Panc1 (cell line): ENCODE measurements at regions not wholly inside any gene's neighbourhood (a gene's known extent, or its start where the extent isn't known, plus 50 kb on each side); places are given as distances from the start of the nearest gene placed in this dataset.
A peak's percentile ranks its signal among the peaks of the same experiment; 100 is the strongest.

Experiments
- ATAC-seq: fragments of 200-7000 bp; cut with Tn5 transposase; 2 replicates; pipeline ENCODE4 v1.9.1; 2020; ENCODE audit warnings: mild to moderate bottlenecking, moderate library complexity
- BruUV-seq: library from RNA; stranded (reverse); fragments of 400-500 nt; replicated peaks from 2 replicates; lab custom pipeline; 2021; lab: Mats Ljungman, UMichigan
- CTCF ChIA-PET: fragments of 300-600 bp; sonication (Branson Sonifier 250); formaldehyde crosslinking; loops from one replicate; lab custom pipeline; 2022; ENCODE audit warnings: antibody characterized with exemption; lab: Charles Lee
- POLR2A ChIA-PET: fragments of 300-600 bp; sonication (Branson Sonifier 250); formaldehyde crosslinking; loops from one replicate; lab custom pipeline; 2022; ENCODE audit warnings: antibody characterized with exemption; lab: Charles Lee
- DNase-seq: peaks from one replicate; pipeline ENCODE4 v3.0.0-alpha.2; 2010; ENCODE audit warnings: low read depth, low spot score
- H3K27ac ChIP-seq: 2 replicates; pipeline ENCODE4 v1.5.1; 2011; ENCODE audit warnings: mild to moderate bottlenecking, low read length, inconsistent platforms
- H3K27me3 ChIP-seq: fragments of 200-500 bp; sonication (Bioruptor generic); 2 replicates; pipeline ENCODE4 v1.6.0; 2014; ENCODE audit warnings: low read length, inconsistent platforms; ENCODE audit not compliant: control insufficient read depth, insufficient read depth
- H3K36me3 ChIP-seq: fragments of 200-500 bp; sonication (Bioruptor generic); 2 replicates; pipeline ENCODE4 v1.5.1; 2014; ENCODE audit warnings: inconsistent platforms, mild to moderate bottlenecking, low read length, moderate library complexity; ENCODE audit not compliant: control insufficient read depth, insufficient read depth
- H3K4me1 ChIP-seq: 2 replicates; pipeline ENCODE4 v1.5.1; 2011; ENCODE audit warnings: inconsistent platforms, mild to moderate bottlenecking, low read length, moderate library complexity; ENCODE audit not compliant: control insufficient read depth, insufficient read depth
- H3K4me3 ChIP-seq, 2 experiments: 2 replicates each; pipeline ENCODE4 v1.5.1; 2011 to 2012; ENCODE audit warnings: low read depth in 2 of 2, low read length in 2 of 2, mild to moderate bottlenecking in 2 of 2, inconsistent platforms in 1 of 2, moderate library complexity in 1 of 2
- H3K9me3 ChIP-seq: fragments of 200-500 bp; sonication (Bioruptor generic); 2 replicates; pipeline ENCODE4 v1.5.1; 2014; ENCODE audit warnings: low read depth, mild to moderate bottlenecking, inconsistent platforms, low read length, moderate library complexity; ENCODE audit not compliant: control insufficient read depth, insufficient read depth
- POLR2AphosphoS5 ChIP-seq: IDR thresholded peaks from 2 replicates; pipeline ENCODE4 v1.6.1; 2012; ENCODE audit warnings: mild to moderate bottlenecking, low read depth, low read length, moderate library complexity
- SIN3A ChIP-seq: IDR thresholded peaks from 2 replicates; pipeline ENCODE4 v1.6.1; 2012; ENCODE audit warnings: low read depth, mild to moderate bottlenecking, low read length, moderate library complexity, borderline replicate concordance; ENCODE audit not compliant: insufficient read depth
- TCF7L2 ChIP-seq: IDR thresholded peaks from 2 replicates; pipeline ENCODE4 v1.6.1; 2011; ENCODE audit warnings: mild to moderate bottlenecking, low read depth, low read length, inconsistent platforms
- in situ Hi-C: cut with HindIII; loops from 2 replicates; pipeline ENCODE4 v1.10.0; 2016; ENCODE audit warnings: low sequenced_read_pairs, low pct_unique_long_range_greater_than_20kb
- intact Hi-C: fragments of 100-400 bp; cut with micrococcal nuclease; formaldehyde crosslinking; loops from one replicate; pipeline ENCODE4 v1.10.0; 2022; ENCODE audit not compliant: unreplicated experiment
- TF ChIP-seq, protein P1 (sequence below): fragments of 450-650 bp; IDR thresholded peaks from 2 replicates; pipeline ENCODE4 v1.5.1; 2017; ENCODE audit warnings: mild to moderate bottlenecking
- TF ChIP-seq, protein P2 (sequence below), 2 experiments: IDR thresholded peaks; 2 replicates each; pipeline ENCODE4 v1.6.1; 2011 to 2012; ENCODE audit warnings: low read depth in 2 of 2, control low read depth in 1 of 2, low read length in 1 of 2, mild to moderate bottlenecking in 1 of 2, moderate library complexity in 1 of 2; ENCODE audit not compliant: insufficient read depth in 1 of 2

DNA sequence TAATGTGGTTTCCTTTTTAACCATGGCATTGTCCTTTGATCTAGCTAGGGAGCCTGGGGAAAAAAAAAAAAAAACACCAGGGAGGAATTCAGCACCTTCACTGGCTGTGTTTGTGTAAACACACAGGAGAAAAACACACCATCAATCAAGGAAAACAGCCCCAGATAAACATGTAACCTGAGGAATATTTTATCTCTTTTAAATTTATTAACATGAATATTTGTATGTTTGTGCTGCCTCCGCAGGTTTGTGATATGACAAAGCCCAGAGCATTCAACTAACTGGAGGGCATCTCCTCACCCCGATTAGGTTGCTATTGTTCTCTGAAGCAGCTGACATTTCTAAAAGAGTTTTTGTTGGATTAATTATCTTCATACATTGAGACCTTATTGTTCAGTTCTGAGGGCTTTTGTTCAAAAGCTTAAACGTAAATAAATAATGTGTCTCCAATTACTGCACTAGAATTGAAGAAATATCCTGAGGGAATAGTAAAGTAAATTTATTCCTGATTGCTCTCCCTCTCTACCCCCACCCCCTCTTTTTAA, 89.4 kb upstream of the SEMA3E start:
- Histone ChIP-seq H3K9me3 (no peaks in the 10 kb centered on the region), H3K4me3 (no peak overlapping the region), H3K4me1 (no peaks in the 10 kb centered on the region), H3K27me3 (no peaks in the 10 kb centered on the region), H3K27ac (no peak overlapping the region), H3K36me3 (no peaks in the 10 kb centered on the region)
- TF ChIP-seq SIN3A (no peak), POLR2AphosphoS5 (no peak), TCF7L2 (no peak)
- TF ChIP-seq, protein P1, sequence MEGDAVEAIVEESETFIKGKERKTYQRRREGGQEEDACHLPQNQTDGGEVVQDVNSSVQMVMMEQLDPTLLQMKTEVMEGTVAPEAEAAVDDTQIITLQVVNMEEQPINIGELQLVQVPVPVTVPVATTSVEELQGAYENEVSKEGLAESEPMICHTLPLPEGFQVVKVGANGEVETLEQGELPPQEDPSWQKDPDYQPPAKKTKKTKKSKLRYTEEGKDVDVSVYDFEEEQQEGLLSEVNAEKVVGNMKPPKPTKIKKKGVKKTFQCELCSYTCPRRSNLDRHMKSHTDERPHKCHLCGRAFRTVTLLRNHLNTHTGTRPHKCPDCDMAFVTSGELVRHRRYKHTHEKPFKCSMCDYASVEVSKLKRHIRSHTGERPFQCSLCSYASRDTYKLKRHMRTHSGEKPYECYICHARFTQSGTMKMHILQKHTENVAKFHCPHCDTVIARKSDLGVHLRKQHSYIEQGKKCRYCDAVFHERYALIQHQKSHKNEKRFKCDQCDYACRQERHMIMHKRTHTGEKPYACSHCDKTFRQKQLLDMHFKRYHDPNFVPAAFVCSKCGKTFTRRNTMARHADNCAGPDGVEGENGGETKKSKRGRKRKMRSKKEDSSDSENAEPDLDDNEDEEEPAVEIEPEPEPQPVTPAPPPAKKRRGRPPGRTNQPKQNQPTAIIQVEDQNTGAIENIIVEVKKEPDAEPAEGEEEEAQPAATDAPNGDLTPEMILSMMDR: no peak
- TF ChIP-seq, protein P2, sequence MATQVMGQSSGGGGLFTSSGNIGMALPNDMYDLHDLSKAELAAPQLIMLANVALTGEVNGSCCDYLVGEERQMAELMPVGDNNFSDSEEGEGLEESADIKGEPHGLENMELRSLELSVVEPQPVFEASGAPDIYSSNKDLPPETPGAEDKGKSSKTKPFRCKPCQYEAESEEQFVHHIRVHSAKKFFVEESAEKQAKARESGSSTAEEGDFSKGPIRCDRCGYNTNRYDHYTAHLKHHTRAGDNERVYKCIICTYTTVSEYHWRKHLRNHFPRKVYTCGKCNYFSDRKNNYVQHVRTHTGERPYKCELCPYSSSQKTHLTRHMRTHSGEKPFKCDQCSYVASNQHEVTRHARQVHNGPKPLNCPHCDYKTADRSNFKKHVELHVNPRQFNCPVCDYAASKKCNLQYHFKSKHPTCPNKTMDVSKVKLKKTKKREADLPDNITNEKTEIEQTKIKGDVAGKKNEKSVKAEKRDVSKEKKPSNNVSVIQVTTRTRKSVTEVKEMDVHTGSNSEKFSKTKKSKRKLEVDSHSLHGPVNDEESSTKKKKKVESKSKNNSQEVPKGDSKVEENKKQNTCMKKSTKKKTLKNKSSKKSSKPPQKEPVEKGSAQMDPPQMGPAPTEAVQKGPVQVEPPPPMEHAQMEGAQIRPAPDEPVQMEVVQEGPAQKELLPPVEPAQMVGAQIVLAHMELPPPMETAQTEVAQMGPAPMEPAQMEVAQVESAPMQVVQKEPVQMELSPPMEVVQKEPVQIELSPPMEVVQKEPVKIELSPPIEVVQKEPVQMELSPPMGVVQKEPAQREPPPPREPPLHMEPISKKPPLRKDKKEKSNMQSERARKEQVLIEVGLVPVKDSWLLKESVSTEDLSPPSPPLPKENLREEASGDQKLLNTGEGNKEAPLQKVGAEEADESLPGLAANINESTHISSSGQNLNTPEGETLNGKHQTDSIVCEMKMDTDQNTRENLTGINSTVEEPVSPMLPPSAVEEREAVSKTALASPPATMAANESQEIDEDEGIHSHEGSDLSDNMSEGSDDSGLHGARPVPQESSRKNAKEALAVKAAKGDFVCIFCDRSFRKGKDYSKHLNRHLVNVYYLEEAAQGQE (IDR thresholded peaks at IDR 0.05; ENCODE audit: insufficient read depth in 1 of 2, low read depth in 2 of 2, low read length in 1 of 2): no peak
- ATAC-seq (no peak), DNase-seq (no peak)
- CTCF ChIA-PET: no interaction called here
- in situ Hi-C loops (no loop called here), intact Hi-C loops (no loop called here)
- no TSS peak for BruUV-seq
- POLR2A ChIA-PET: no interaction called here

DNA sequence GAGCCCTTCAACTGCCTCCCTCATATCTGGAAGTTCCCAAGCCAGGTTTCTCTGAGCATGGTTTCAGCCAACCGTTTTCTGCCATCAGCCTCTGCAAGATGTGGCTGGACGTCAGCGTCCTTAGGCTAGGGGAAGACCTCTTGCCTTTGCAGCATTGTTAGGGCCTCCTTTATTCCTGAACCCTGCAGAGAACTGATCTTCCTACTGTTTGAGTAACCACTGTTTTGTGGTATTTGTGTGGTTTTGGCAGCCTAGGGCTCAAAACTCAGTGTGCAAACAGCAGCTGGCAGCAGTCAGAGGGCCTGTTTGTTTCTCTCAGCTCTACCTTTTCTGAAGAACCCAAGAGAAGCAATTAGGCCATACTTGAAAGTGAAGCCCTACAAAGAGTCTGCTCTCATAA, 83.4 kb upstream of the SEMA3E start:
- H3K4me1 ChIP-seq: no peaks in the 10 kb centered on the region
- no peak for TF ChIP-seq SIN3A
- TF ChIP-seq, protein P2 (IDR thresholded peaks at IDR 0.05; ENCODE audit: insufficient read depth in 1 of 2, low read depth in 2 of 2, low read length in 1 of 2): no peak
- TF ChIP-seq, protein P1: no peak
- TF ChIP-seq POLR2AphosphoS5: no peak
- TF ChIP-seq TCF7L2: no peak
- in situ Hi-C loops: no loop called here
- no TSS peak for BruUV-seq
- no peak overlapping the region for H3K4me3 ChIP-seq
- H3K36me3 ChIP-seq: no peaks in the 10 kb centered on the region
- ATAC-seq (peak; percentile 45), DNase-seq (no peak)
- no peaks in the 10 kb centered on the region for H3K9me3 ChIP-seq
- no peak overlapping the region for H3K27ac ChIP-seq
- ChIA-PET POLR2A (no interaction called here), CTCF (no interaction called here)
- H3K27me3 ChIP-seq: no peaks in the 10 kb centered on the region
- intact Hi-C loops: no loop called here
